NB4 (cell line): ENCODE measurements at regions not wholly inside any gene's neighbourhood (a gene's known extent, or its start where the extent isn't known, plus 50 kb on each side); places are given as distances from the start of the nearest gene placed in this dataset.

Experiments
- POLR2A ChIP-seq: IDR thresholded peaks from 2 replicates; pipeline ENCODE4 v1.6.1; 2011; ENCODE audit warnings: mild to moderate bottlenecking; ENCODE audit not compliant: insufficient read length; ENCODE audit errors: extremely low read depth
- TF ChIP-seq, protein P1 (sequence below): IDR thresholded peaks from one replicate; pipeline ENCODE4 v1.5.1; 2012; ENCODE audit warnings: low read depth, low read length

DNA sequence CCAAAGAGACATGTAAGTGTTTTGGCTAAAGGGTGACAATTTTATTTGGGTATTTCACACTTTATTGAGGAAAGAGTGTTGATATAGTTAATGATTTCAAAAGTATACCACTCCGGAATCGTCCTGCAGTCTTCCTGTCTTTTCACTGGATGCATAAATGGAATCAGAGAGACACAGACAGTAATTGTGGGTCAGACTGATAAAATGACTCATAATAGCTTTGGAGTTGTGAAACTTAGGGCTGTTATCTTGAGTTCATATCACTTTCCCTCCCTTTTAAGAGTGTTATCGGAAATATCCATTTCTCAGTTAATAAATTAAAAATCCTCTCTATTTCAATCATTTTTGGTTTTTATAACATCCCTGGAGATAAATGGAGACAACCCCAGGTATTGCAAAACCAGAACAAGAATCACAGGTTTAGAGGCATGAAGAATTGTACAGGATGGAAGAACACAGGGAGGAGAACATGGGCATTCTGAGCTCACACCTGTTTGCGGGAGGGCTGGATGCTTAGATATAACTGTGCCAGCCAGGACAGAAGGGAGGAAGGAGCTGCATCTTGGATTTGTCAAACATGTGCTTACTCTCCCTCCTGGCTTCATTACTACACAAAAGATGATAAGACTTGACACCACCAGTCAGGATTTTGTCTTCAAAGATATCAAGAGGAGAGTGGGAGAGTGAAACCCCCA lies 185.4 kb downstream of the LMO4 start:
- TF ChIP-seq, protein P1, sequence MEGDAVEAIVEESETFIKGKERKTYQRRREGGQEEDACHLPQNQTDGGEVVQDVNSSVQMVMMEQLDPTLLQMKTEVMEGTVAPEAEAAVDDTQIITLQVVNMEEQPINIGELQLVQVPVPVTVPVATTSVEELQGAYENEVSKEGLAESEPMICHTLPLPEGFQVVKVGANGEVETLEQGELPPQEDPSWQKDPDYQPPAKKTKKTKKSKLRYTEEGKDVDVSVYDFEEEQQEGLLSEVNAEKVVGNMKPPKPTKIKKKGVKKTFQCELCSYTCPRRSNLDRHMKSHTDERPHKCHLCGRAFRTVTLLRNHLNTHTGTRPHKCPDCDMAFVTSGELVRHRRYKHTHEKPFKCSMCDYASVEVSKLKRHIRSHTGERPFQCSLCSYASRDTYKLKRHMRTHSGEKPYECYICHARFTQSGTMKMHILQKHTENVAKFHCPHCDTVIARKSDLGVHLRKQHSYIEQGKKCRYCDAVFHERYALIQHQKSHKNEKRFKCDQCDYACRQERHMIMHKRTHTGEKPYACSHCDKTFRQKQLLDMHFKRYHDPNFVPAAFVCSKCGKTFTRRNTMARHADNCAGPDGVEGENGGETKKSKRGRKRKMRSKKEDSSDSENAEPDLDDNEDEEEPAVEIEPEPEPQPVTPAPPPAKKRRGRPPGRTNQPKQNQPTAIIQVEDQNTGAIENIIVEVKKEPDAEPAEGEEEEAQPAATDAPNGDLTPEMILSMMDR: no peak
- TF ChIP-seq POLR2A: no peak
